Left ventricle myocardium inferior (tissue), 1 donor: ENCODE measurements at regions not wholly inside any gene's neighbourhood (a gene's known extent, or its start where the extent isn't known, plus 50 kb on each side); places are given as distances from the start of the nearest gene placed in this dataset.

Source experiments
- DNase-seq: peaks from one replicate; pipeline ENCODE4 v3.0.0-alpha.2; 2020
- H3K27ac ChIP-seq: fragments of 200-600 bp; replicated peaks from 2 replicates; pipeline ENCODE4 v1.8.0; 2021
- H3K27me3 ChIP-seq: fragments of 200-600 bp; 2 replicates; pipeline ENCODE4 v1.8.0; 2021; ENCODE audit warnings: low read depth
- H3K36me3 ChIP-seq: fragments of 200-600 bp; 2 replicates; pipeline ENCODE4 v1.8.0; 2021
- H3K4me1 ChIP-seq: fragments of 200-600 bp; 2 replicates; pipeline ENCODE4 v1.8.0; 2021
- H3K4me3 ChIP-seq: fragments of 200-600 bp; 2 replicates; pipeline ENCODE4 v1.8.0; 2021; ENCODE audit warnings: mild to moderate bottlenecking, moderate library complexity
- H3K9me3 ChIP-seq: fragments of 200-600 bp; replicated peaks from 2 replicates; pipeline ENCODE4 v1.8.0; 2021
- intact Hi-C: fragments of 100-400 bp; cut with micrococcal nuclease; formaldehyde crosslinking; loops from one replicate; pipeline ENCODE4 v1.11.0; 2022
- TF ChIP-seq, protein P1 (sequence below): fragments of 200-600 bp; IDR thresholded peaks from 2 replicates; pipeline ENCODE4 v1.8.0; 2021; ENCODE audit warnings: antibody characterized with exemption, mild to moderate bottlenecking, borderline replicate concordance
- donor health status: DM: no; HTN: yes; CAD: no; lungs with severe emphysema.

- H3K27ac ChIP-seq = no peak overlapping the region
- H3K4me3 ChIP-seq = no peak overlapping the region
- intact Hi-C loops = no loop called here
Observed at GRCh38 chr4:65791812-65792308, 121.6 kb upstream of the EPHA5 start.

GRCh38 chr4:65791111-65791811, 121.0 kb upstream of the EPHA5 start:
- Histone ChIP-seq H3K4me1 (no peaks in the 10 kb centered on the region), H3K27ac (no peak overlapping the region), H3K9me3 (no peaks in the 10 kb centered on the region), H3K4me3 (no peak overlapping the region), H3K27me3 (no peaks in the 10 kb centered on the region), H3K36me3 (no peaks in the 10 kb centered on the region)
- intact Hi-C loops = no loop called here
- TF ChIP-seq, protein P1, sequence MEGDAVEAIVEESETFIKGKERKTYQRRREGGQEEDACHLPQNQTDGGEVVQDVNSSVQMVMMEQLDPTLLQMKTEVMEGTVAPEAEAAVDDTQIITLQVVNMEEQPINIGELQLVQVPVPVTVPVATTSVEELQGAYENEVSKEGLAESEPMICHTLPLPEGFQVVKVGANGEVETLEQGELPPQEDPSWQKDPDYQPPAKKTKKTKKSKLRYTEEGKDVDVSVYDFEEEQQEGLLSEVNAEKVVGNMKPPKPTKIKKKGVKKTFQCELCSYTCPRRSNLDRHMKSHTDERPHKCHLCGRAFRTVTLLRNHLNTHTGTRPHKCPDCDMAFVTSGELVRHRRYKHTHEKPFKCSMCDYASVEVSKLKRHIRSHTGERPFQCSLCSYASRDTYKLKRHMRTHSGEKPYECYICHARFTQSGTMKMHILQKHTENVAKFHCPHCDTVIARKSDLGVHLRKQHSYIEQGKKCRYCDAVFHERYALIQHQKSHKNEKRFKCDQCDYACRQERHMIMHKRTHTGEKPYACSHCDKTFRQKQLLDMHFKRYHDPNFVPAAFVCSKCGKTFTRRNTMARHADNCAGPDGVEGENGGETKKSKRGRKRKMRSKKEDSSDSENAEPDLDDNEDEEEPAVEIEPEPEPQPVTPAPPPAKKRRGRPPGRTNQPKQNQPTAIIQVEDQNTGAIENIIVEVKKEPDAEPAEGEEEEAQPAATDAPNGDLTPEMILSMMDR = no peak
- DNase-seq = no peak

More at GRCh38 chr4:65791812-65792308, 121.6 kb upstream of the EPHA5 start:
- Histone ChIP-seq H3K4me1 (no peaks in the 10 kb centered on the region), H3K36me3 (no peaks in the 10 kb centered on the region), H3K9me3 (no peaks in the 10 kb centered on the region), H3K27me3 (no peaks in the 10 kb centered on the region)
- DNase-seq = no peak
- TF ChIP-seq, protein P1 = no peak

- intact Hi-C loops = no loop called here
- H3K4me3 ChIP-seq = no peak overlapping the region
- no peaks in the 10 kb centered on the region for H3K4me1 ChIP-seq
- no peak for DNase-seq
- TF ChIP-seq, protein P1 = no peak
- no peaks in the 10 kb centered on the region for H3K36me3 ChIP-seq
- H3K9me3 ChIP-seq = no peaks in the 10 kb centered on the region
- no peaks in the 10 kb centered on the region for H3K27me3 ChIP-seq
- H3K27ac ChIP-seq = no peak overlapping the region
Observed at GRCh38 chr4:65789805-65790204, 119.5 kb upstream of the EPHA5 start.

DNA sequence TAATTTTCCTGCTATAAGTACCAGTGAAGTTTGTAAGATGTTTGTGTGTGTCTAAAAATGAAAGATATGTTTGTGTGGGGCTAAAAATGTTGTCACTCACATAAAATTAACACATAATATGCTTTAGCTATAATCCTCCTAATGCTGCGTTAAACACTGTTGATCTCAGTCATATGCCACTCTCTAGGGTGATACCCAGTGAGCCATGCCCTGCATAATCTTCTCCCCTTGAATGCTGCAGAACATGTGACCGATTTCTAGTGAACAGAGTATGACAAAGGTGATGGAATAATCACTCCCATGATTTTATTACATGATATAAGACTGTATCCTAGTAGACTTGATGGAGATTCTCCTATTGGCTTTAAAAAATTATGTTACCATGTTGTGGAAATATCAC, 119.1 kb upstream of the EPHA5 start:
- no peak for DNase-seq
- no peak overlapping the region for H3K27ac ChIP-seq
- H3K9me3 ChIP-seq = no peaks in the 10 kb centered on the region
- no peaks in the 10 kb centered on the region for H3K27me3 ChIP-seq
- TF ChIP-seq, protein P1 = no peak
- intact Hi-C loops = no loop called here
- H3K36me3 ChIP-seq = no peaks in the 10 kb centered on the region
- no peak overlapping the region for H3K4me3 ChIP-seq
- no peaks in the 10 kb centered on the region for H3K4me1 ChIP-seq

GRCh38 chr4:65777270-65777669, 107.0 kb upstream of the EPHA5 start:
- Histone ChIP-seq H3K27ac (no peak overlapping the region), H3K36me3 (no peaks in the 10 kb centered on the region), H3K4me1 (no peaks in the 10 kb centered on the region), H3K9me3 (peaks cover 41% of the 10 kb centered on the region), H3K4me3 (no peak overlapping the region), H3K27me3 (no peaks in the 10 kb centered on the region)
- TF ChIP-seq, protein P1 = no peak
- no peak for DNase-seq
- intact Hi-C loops = no loop called here
